Mesothelial cell of epicardium (in vitro differentiated cells): ENCODE measurements at regions not wholly inside any gene's neighbourhood (a gene's known extent, or its start where the extent isn't known, plus 50 kb on each side); places are given as distances from the start of the nearest gene placed in this dataset.

ENCODE experiments used
- DNase-seq, 2 experiments: peaks; one replicate each; pipeline ENCODE4 v3.0.0; 2021; ENCODE audit warnings: low spot score in 2 of 2; ENCODE audit not compliant: unreplicated experiment in 2 of 2
- H3K27ac Mint-ChIP-seq: 2 replicates; pipeline ENCODE4 v1.8.0; 2021; ENCODE audit warnings: mixed read lengths
- H3K27me3 Mint-ChIP-seq: 2 replicates; pipeline ENCODE4 v1.8.0; 2021; ENCODE audit warnings: low read depth, mixed read lengths
- H3K36me3 Mint-ChIP-seq: 2 replicates; pipeline ENCODE4 v1.8.0; 2021; ENCODE audit warnings: mixed read lengths
- H3K4me1 Mint-ChIP-seq: 2 replicates; pipeline ENCODE4 v1.8.0; 2021; ENCODE audit warnings: mixed read lengths
- H3K4me3 Mint-ChIP-seq: 2 replicates; pipeline ENCODE4 v1.8.0; 2021; ENCODE audit warnings: mild to moderate bottlenecking, moderate library complexity, mixed read lengths
- H3K9me3 Mint-ChIP-seq: 2 replicates; pipeline ENCODE4 v1.8.0; 2021; ENCODE audit warnings: mixed read lengths
- CTCF ChIP-seq: fragments of 200-600 bp; sonication (generic); IDR thresholded peaks from one replicate; pipeline ENCODE4 v1.5.0; 2021; ENCODE audit warnings: antibody characterized with exemption; ENCODE audit not compliant: unreplicated experiment

GRCh38 chr1:200337410-200337809 is 72.4 kb downstream of the ZNF281 start:
- no peak for DNase-seq
- no peaks in the 10 kb centered on the region for H3K36me3 Mint-ChIP-seq
- H3K27me3 Mint-ChIP-seq, result no peaks in the 10 kb centered on the region
- peaks cover 19% of the 10 kb centered on the region for H3K4me1 Mint-ChIP-seq
- no peak for TF ChIP-seq CTCF
- peak overlapping the region; percentile 40 for H3K27ac Mint-ChIP-seq
- no peaks in the 10 kb centered on the region for H3K9me3 Mint-ChIP-seq
- H3K4me3 Mint-ChIP-seq, result no peak overlapping the region

GRCh38 chr1:200336901-200337391 is 72.9 kb downstream of the ZNF281 start:
- no peak for DNase-seq
- Mint-ChIP-seq H3K9me3 (no peaks in the 10 kb centered on the region), H3K27me3 (no peaks in the 10 kb centered on the region), H3K36me3 (no peaks in the 10 kb centered on the region), H3K4me3 (no peak overlapping the region), H3K4me1 (peaks cover 19% of the 10 kb centered on the region), H3K27ac (peak overlapping the region; percentile 40)
- TF ChIP-seq CTCF, result no peak

- no peak for DNase-seq
- no peaks in the 10 kb centered on the region for H3K27me3 Mint-ChIP-seq
- TF ChIP-seq CTCF, result no peak
- peak overlapping the region; percentile 40 for H3K27ac Mint-ChIP-seq
- H3K9me3 Mint-ChIP-seq, result no peaks in the 10 kb centered on the region
- no peaks in the 10 kb centered on the region for H3K36me3 Mint-ChIP-seq
- H3K4me1 Mint-ChIP-seq, result peaks cover 22% of the 10 kb centered on the region
- no peak overlapping the region for H3K4me3 Mint-ChIP-seq
Observed at GRCh38 chr1:200336101-200336845, 73.6 kb downstream of the ZNF281 start.

GRCh38 chr1:200334661-200335256 is 75.1 kb downstream of the ZNF281 start:
- no peak for TF ChIP-seq CTCF
- no peak overlapping the region for H3K27ac Mint-ChIP-seq
- no peaks in the 10 kb centered on the region for H3K36me3 Mint-ChIP-seq

GRCh38 chr1:200333329-200333728 is 76.5 kb downstream of the ZNF281 start:
- Mint-ChIP-seq H3K4me1 (peaks cover 32% of the 10 kb centered on the region), H3K4me3 (no peak overlapping the region)

More at GRCh38 chr1:200334661-200335256, 75.1 kb downstream of the ZNF281 start:
- Mint-ChIP-seq H3K4me3 (no peak overlapping the region), H3K27me3 (no peaks in the 10 kb centered on the region), H3K9me3 (no peaks in the 10 kb centered on the region), H3K4me1 (peaks cover 32% of the 10 kb centered on the region)
- DNase-seq, result no peak

More at GRCh38 chr1:200333329-200333728, 76.5 kb downstream of the ZNF281 start:
- no peak for DNase-seq
- Mint-ChIP-seq H3K9me3 (no peaks in the 10 kb centered on the region), H3K27ac (no peak overlapping the region), H3K36me3 (no peaks in the 10 kb centered on the region), H3K27me3 (no peaks in the 10 kb centered on the region)
- TF ChIP-seq CTCF, result no peak
